GM20431 (cell line): ENCODE measurements at regions not wholly inside any gene's neighbourhood (a gene's known extent, or its start where the extent isn't known, plus 50 kb on each side); places are given as distances from the start of the nearest gene placed in this dataset.

Experiments
- in situ Hi-C: fragments of 300-500 bp; cut with MseI, MboI; formaldehyde crosslinking; loops from one replicate; pipeline ENCODE4 v1.15.0; 2020; ENCODE audit warnings: low sequenced_read_pairs; ENCODE audit not compliant: unreplicated experiment

DNA sequence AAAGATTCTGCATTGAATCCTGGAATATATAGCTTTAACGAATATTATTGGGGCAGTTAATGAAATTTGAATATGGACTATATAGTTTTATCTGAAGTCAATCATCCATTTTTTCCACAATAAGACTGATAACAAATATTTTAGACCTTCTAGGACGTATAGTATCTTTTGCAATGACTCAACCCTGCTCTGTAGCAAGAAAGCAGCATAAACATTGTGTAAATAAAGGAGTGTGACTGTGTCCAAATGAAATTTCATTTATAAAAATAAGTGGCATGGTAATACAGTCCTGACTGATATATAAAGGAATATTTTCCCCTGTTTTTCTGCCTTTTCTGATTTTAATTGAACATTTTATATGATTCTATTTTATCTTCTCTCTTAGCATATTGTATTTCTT lies 947.7 kb upstream of the SLIT2 start:
- in situ Hi-C loops, result no loop called here

DNA sequence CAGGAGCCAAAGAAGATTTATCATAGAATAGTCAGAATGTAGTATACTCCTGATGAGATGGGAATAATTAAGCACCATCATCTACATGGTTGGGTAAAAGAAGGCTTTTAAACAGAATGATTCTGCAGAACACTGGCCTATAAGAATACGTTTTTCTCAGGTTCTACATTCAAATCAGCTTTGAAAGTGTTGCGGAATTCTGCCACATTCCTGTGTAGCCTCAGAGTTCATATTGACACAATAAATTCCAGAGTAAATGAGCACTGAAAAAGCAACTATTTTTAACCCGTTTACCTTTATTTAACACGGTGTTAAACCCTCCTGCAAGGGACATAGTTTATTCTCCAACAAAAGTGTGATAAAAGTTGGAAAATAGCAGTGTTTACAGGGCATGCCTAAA lies 950.2 kb upstream of the SLIT2 start:
- in situ Hi-C loops, result no loop called here

DNA sequence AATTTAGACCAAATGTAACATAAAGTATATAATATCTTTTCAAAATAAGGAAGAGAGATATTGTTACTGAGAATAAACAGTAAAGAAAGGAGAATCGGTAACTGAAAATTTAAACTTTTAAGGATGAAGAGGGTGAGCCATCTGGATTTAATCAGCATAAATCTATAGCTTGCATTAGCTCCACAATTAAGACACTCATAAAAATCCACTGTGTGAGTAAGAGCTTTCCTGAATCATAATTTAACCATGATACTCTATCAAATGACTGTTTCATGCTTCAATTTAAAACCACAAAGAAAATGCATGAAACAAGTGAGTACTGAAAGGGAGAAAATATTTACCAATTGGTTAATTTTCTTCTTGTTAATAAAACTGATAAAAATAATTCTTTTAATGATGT lies 951.5 kb upstream of the SLIT2 start:
- in situ Hi-C loops, result no loop called here

DNA sequence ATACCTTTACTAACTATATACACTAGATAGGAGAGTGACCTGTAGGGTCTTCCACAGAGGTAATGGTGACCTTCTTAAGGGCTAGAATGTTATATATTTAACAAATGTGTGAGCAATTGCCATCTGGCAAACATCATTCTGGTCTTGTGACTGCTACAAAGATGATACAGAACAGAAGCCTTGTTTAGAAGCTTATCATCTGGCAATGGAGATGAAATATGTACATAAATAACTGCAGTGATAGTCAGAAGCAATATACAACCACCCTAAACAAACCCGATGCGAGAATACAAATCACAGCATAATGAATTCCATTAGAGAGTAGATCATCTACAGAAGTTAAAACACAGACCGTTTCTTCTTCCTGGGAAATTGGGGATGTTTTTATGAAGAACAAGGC lies 952.7 kb upstream of the SLIT2 start:
- in situ Hi-C loops, result no loop called here

DNA sequence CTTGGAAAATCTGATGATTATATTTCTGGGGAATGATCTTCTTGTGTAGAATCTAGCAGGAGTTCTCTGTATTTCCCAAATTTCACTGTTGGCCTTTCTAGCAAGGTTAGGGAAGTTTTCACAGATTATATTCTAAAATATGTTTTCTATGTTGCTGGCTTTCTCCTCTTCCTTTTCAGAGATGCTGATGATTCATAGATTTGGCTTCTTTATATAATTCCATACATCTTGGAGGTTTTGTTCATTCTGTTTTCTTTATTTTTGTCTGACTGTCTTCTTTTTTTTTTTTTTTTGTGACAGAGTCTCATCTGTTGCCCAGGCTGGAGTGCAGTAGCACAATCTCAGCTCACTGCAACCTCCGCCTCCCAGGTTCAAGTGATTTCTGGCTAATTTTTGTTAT lies 957.9 kb upstream of the SLIT2 start:
- in situ Hi-C loops, result no loop called here

DNA sequence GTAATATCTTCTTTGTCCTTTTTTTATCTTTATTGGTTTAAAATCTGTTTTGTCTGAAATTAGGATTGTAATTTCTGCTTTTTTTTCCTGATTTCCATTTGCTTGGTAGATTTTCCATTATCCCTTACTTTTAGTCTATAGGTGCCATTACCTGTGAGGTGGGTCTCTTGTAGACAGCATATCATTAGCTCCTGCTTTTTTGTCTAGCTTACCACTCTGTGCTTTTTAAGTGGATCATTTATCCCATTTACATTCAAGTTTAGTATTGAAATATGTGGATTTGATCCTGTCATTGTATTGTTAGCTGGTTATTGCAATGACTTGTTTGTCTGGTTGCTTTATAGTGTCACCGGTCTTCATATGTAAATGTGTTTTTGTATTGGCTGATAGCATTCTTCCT lies 958.6 kb upstream of the SLIT2 start:
- in situ Hi-C loops, result no loop called here

DNA sequence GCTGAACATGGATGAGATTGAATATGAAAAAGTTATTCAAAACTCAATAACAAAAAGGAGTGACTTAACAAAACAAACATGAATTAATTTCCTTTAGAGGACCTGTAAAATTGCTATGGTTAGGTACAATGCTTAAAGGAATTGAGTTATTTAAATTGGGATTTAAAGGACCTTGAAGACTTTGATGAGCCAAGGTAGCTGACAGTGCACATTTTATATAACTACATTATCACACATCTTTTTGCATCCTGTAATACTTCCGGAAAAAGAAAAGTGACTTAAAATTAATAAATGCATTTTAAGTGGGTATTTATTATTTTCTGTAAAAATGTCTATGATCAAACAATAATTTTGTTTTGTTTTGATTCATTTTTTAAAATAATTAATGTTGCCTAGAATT lies 964.8 kb upstream of the SLIT2 start:
- in situ Hi-C loops, result no loop called here

DNA sequence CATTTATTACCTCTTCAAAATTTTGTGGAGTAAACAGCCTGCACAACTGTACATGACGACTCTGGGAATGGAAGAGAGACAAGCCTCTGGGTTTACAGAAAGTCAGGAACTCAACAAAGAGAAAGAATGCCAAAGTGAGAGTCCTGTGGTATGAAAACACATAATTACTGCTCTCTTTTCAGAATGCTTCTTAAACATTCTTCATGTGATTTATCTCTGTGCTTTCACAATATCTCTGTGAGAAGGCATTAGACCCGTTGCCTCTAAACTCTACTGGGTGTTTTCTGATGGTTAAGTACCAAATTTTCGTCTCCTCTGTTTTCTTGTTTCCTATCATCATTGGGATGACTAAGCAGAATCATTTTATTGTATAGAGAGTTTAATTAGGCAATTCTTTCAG lies 966.6 kb upstream of the SLIT2 start:
- in situ Hi-C loops, result no loop called here

DNA sequence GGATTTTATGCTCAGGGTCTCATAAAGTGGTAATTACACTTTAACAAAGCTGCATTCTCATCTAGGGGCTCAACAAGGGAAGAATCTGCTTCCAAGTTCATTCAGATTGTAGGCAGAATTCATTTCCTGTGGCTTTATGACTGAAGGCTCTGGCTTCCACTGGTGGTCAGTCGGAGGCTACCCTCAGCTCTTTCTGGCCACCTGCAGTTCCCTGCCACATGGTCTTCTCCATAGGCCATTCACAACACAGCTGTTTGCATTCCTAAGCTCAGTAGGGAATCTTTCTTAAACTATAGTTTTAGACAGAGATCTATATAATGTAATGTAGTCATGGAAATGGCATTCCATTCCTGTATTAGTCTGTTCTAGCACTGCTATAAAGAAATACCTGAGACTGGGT lies 973.0 kb upstream of the SLIT2 start:
- in situ Hi-C loops, result no loop called here

GRCh38 chr4:19266566-19266965 lies 985.1 kb upstream of the SLIT2 start:
- in situ Hi-C loops, result no loop called here

GRCh38 chr4:19262467-19262866 lies 989.2 kb upstream of the SLIT2 start:
- in situ Hi-C loops, result no loop called here

- in situ Hi-C loops, result no loop called here
Measured at GRCh38 chr4:19260346-19260745, 991.4 kb upstream of the SLIT2 start.

DNA sequence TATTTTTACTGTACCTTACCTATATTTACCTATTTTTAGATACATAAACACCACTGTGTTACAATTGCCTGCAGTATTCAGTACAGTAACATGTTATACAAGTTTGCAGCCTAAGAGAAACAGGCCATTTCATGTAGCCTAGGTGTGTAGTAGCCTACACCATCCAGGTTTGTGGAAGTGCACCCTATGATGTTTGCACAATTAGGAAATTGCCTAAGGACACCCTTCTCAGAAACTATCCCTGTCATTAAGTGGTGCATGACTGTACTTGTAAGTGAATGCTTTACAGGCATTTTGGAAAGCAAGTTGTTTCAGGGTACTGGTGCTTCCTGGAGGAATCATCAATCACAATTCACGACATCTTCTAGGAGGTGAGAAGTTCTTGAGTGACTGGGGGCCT lies 991.8 kb upstream of the SLIT2 start:
- in situ Hi-C loops, result no loop called here

DNA sequence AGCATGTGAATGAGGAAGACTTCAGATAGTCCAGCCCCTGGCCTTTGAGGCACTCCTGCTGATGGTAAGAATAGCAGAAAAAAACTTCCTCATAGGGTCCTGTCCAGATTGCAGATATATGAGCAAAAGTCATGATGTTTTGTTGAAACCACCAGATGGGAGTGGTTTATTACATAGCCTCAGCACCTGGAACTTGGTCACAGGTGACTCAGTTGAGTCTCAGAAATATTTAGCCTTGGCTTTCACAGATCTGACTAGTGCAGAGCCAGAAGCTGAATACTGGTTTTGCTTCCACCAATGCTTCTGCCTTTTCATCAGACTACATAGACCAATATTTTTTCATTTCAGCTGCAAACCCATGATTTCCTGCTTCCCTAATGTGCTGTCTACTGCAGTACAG lies 994.9 kb upstream of the SLIT2 start:
- in situ Hi-C loops, result no loop called here

DNA sequence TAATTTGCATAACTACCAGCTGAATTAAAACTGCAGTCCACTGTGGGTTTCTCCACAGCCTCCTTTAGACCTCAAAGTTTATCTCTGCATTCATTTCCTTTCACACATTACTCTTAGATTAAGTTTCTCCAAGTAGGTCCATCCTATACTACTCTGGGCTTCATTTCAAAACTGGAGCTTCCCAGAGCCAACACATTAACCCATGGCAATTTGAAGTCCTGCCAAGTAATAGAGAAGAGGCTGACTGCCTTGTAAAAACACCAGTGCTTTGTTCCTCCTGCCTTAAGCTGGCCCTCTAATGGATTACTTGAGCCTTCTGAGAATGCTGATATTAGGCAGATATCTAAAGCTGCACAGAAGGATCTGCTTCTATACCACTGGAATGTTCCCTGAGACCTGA lies 997.2 kb upstream of the SLIT2 start:
- in situ Hi-C loops, result no loop called here

DNA sequence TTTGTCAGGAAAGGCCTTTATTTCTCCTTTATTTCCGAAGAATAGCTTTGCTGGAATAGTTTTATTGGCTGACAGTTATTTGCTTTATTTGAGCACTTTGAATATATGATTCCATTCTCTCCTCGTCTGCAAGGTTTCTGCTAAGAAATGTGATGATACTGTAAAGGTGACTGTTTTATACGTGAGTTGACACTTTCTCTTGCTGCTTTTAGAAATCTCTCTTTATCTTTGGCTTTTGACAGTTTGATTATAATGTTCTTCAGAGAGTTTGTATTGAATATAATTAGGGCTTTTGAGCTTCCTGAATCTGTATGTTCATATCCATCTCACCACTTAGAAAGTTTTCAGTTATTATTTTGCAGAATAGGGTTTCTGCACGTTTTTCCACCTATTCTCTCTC lies 1003.7 kb upstream of the SLIT2 start:
- in situ Hi-C loops, result no loop called here

DNA sequence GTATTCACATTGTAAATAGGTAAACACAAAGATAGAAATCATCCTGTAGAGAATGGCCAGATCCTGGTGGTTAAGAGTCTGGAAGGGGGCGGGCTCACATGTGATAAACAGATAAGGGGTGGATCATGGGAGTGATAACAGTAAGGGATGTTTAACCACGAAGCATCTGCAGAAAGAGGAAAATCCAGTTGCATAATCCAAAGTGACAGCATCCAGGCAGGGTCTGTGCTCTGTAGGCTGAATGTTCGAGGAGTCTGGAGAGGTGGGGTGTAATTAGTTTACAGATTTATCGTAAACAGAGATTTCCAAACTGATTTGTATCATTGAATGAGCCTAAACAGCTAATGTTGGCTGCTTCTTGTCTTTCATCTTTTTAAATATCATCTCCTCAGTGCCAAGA lies 1009.8 kb upstream of the SLIT2 start:
- in situ Hi-C loops, result no loop called here

DNA sequence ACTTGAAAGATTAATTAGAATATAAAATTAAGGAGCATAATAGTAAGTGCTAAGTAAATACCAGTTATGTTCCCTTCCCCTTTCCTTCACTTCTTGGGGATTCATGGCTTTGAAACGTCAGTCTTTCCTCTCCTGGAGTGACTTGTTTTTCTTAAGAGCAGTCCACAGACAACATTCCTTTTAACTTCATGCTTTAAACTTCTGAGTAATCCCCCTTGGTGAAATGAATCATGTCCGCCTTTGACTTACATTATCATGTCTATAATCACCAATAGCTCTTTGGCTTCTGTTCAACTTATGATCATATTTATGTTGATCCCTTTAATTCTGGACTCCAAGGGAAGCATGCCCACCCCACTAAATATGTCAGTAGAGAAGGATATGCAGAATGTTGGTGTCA lies 1012.1 kb upstream of the SLIT2 start:
- in situ Hi-C loops, result no loop called here

- in situ Hi-C loops, result no loop called here
Measured at GRCh38 chr4:19236473-19236872, 1015.2 kb upstream of the SLIT2 start.

DNA sequence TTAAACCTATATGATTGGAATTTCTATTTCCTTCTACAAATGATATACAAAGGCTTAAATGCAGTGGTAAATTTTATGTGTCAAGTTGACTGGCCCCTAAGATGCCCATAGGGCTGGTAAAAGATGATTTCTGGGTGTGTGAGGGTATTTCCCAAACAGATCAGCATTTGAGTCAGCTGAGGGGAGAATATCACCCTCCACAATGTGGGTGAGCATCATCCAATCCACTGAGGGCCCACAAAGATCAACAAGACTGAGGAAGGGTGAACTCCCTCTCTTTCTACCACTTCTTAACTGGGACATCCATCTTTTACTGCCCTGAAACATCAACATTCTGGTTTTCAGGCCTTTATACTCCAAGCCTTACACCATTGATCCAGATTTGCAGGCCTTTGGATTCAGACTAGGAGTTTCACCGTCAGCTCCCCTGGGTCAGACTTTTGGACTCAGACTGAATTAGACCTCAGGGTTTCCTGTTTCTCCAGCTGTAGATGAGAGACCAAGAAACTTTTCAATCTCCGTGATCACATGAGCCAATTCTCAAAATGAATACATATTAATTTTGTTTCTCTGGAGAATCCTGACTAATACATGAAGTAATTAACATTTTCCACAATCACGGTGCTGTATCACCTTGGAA lies 1020.7 kb upstream of the SLIT2 start:
- in situ Hi-C loops, result no loop called here

DNA sequence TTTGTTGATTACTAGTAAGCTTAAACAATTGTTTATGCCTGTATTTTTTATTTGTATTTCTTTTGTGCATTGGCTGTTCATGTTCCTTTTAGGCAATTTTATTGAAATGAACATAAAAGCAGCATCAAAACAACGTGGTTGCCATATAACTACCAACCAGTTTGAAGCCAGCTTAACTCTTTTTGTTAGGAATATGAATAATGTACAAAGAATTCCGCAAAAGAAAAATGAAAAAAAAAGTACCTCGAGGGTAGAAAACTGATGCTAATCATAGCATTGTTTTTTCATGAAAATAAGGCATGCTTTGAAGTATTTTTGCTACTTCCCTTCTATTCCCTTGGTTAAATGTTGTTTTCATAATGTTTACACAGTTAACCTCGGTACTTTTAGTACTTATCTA lies 1024.0 kb upstream of the SLIT2 start:
- in situ Hi-C loops, result no loop called here

DNA sequence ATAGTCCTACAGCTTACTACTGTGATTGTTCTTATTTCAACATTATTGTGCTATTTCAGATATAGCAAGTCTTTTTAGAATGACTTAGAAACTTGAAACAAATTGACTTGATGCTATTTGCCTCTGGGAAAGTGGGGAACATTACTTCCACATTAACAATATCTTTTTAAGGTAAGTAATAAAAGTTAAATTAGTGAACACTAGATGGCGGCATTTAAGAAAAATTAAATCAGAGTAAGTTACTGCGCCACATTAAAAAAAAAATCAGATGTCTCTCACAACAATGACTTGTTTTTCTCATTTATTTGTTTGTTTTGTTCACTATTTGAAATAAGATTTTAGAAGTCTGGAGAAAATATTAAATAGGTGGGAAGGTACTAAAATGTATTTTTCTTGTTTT lies 1026.9 kb upstream of the SLIT2 start:
- in situ Hi-C loops, result no loop called here

DNA sequence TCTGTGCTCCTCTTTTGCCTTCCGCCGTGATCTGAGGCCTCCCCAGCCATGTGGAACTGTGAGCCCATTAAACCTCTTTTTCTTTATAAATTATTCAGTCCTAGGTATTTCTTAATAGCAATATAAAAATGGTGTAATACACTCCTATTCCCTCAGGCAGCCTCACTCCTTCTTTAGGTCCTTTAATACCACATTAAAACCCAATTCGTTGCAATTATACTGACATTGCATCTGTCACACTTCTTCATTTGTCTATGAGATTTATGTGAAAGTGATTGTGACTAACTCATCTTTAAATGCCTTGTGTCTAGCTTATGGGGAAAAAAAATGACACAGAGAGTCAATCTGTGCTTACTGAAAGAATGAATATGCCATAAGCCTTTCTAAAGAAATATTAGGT lies 1035.2 kb upstream of the SLIT2 start:
- in situ Hi-C loops, result no loop called here
